BJ (cell line): ENCODE measurements at regions not wholly inside any gene's neighbourhood (a gene's known extent, or its start where the extent isn't known, plus 50 kb on each side); places are given as distances from the start of the nearest gene placed in this dataset.

Experiments used
- CTCF ChIA-PET: fragments of 350-600 bp; formaldehyde crosslinking; extraction: SDS; loops from one replicate; lab custom pipeline; 2021; ENCODE audit warnings: antibody characterized with exemption, inconsistent platforms; lab: Yijun Ruan, JAX
- POLR2A ChIA-PET: fragments of 300-600 bp; sonication (Branson Sonifier 250); formaldehyde crosslinking; extraction: SDS; loops from one replicate; lab custom pipeline; 2021; ENCODE audit warnings: antibody characterized with exemption; lab: Charles Lee
- DNase-seq: peaks from one replicate; pipeline ENCODE4 v3.0.0-alpha.2; 2011; ENCODE audit warnings: low read depth
- H3K27me3 ChIP-seq: 2 replicates; pipeline ENCODE4 v1.6.0; 2011; ENCODE audit warnings: low read length; ENCODE audit not compliant: control insufficient read depth, insufficient read depth
- H3K36me3 ChIP-seq: 2 replicates; pipeline ENCODE4 v1.5.1; 2011; ENCODE audit warnings: low read length; ENCODE audit not compliant: control insufficient read depth, insufficient read depth
- H3K4me3 ChIP-seq: 2 replicates; pipeline ENCODE4 v1.5.1; 2011; ENCODE audit warnings: low read depth, mild to moderate bottlenecking, control low read depth, low read length
- TF ChIP-seq, protein P1 (sequence below): IDR thresholded peaks from 2 replicates; pipeline ENCODE4 v1.5.1; 2011; ENCODE audit warnings: low read depth, mild to moderate bottlenecking, control low read depth, inconsistent platforms, low read length, moderate library complexity; ENCODE audit not compliant: insufficient read depth

DNA sequence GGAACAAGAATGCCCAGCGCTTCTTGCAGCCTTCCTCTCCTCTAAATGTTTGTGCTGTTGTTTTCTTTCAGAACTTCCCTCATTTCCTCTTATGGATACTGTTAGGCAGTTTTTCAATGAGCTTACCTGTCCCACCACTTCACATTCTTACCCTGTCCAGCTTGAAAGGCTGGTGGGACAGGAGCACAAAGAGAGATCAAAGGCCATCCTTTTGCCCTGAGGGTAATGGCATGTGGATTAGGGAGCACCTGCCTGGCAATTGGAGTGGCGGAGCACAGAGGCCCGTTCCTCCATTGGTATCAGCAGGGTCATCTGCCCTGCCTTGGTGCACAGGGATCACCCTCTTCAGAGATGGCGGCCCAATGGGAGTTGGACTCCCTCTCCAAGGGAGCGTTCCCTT is 170.1 kb upstream of the UBE3A start:
- H3K4me3 ChIP-seq: no peak overlapping the region

DNA sequence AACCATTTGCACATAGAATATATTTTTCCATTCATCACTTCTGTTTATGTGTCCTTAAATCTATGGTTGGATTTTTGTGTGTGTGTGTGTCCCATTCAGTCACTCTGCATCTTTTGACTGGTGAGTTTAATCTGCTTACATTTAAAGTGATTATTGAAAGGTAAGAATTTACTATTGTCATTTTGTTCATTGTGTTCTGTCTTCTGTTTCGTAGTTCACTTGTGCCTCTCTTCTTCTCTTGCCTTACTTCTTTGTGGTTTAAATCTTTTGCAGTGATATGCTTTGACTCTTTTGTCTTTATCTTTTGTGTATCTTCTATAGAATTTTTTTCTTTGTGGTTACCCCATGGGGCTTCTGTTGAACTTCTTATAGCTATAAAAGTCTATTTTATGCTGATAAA is 166.3 kb upstream of the UBE3A start:
- TF ChIP-seq, protein P1, sequence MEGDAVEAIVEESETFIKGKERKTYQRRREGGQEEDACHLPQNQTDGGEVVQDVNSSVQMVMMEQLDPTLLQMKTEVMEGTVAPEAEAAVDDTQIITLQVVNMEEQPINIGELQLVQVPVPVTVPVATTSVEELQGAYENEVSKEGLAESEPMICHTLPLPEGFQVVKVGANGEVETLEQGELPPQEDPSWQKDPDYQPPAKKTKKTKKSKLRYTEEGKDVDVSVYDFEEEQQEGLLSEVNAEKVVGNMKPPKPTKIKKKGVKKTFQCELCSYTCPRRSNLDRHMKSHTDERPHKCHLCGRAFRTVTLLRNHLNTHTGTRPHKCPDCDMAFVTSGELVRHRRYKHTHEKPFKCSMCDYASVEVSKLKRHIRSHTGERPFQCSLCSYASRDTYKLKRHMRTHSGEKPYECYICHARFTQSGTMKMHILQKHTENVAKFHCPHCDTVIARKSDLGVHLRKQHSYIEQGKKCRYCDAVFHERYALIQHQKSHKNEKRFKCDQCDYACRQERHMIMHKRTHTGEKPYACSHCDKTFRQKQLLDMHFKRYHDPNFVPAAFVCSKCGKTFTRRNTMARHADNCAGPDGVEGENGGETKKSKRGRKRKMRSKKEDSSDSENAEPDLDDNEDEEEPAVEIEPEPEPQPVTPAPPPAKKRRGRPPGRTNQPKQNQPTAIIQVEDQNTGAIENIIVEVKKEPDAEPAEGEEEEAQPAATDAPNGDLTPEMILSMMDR: no peak
- Histone ChIP-seq H3K36me3 (no peaks in the 10 kb centered on the region), H3K27me3 (no peaks in the 10 kb centered on the region), H3K4me3 (no peak overlapping the region)
- ChIA-PET CTCF (no interaction called here), POLR2A (no interaction called here)
- no peak for DNase-seq

More for the DNA sequence above, 170.1 kb upstream of the UBE3A start:
- H3K36me3 ChIP-seq: no peaks in the 10 kb centered on the region
- ChIA-PET CTCF (no interaction called here), POLR2A (no interaction called here)
- TF ChIP-seq, protein P1: no peak
- H3K27me3 ChIP-seq: no peaks in the 10 kb centered on the region
- no peak for DNase-seq

DNA sequence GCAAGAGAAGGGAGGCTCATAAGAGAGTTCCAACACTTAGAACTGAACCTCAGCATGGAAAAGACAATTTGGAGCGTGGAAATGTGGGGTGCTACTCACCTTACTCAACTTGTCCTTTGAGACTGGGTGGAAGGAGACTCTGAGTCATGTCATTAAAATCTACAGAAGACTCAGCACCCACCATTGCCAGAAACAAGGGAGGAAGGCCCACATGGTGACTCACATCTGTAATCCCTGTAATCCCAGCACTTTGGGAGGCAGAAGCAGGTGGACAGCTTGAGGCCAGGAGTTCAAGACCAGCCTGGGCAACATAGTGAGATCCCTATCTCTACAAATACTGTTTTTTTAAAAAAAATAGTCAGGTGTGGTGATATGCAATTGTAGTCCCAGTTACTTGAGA is 161.9 kb upstream of the UBE3A start:
- DNase-seq: no peak
- ChIA-PET POLR2A (no interaction called here), CTCF (no interaction called here)
- TF ChIP-seq, protein P1: no peak
- Histone ChIP-seq H3K4me3 (no peak overlapping the region), H3K36me3 (no peaks in the 10 kb centered on the region), H3K27me3 (no peaks in the 10 kb centered on the region)

DNA sequence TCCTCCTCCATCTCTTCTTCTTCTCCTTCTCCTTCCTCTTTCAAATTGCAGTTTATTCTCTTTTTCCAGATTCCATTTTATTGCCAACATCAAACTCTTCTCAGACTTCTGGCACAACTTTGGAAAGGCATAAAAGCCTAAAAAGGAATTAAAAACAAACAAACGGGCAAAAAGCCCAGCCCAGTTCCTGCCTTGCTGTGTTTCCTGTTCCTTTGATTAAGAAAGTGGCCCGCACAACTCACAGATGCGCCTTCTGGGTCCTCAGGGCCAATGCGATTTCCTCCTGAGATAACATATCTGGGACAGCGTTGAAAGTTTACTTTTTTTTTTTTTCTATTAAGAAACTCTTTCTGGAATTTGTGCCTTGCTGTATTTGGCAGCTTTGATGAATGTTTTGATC is 158.7 kb upstream of the UBE3A start:
- ChIA-PET POLR2A (no interaction called here), CTCF (no interaction called here)
- no peaks in the 10 kb centered on the region for H3K36me3 ChIP-seq
- DNase-seq: no peak
- TF ChIP-seq, protein P1: no peak
- H3K4me3 ChIP-seq: no peak overlapping the region
- H3K27me3 ChIP-seq: no peaks in the 10 kb centered on the region

DNA sequence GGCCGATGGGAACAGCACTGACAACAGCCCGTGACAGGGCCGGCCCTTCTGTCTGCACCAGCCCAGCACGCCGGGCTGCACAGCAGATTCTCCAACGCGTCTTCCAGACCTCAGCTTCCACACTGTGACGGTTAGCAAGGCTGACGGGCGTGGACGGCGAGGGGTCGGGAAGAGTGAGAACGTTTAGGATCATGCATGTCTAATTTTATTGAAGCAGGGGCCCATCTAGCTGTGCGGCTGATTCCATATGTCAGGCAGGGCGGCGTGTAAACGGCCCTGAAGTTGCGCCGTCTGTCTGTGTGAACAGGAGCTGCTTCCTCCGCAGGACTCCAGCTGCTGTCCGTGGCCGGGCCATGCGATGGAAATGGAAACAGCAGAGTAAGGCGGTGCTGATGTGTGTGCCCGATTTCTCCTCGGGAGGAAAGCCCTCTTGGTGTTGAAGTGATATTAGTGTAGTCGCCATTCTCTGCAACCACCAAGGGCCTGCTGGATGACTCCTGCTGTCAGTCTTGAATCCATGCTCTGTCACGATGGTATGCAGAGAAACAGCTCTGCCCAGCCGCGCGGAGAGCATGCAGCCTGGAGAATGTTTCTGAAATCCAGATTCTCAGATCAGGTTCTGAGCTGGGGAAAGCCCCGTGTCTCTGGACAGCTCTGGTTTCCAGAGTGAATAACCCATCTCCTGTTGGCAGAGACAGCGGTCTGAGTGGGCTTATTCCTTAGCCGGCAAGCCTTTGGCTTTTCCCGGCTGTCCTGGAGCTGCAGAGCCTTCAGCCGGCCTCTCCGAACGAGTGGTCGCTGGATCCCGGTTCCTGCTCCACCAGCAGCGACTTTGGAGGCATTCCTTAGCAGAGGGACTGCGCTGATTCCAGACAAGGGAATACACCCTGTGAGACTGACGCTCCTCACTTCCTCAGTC is 158.1 kb upstream of the UBE3A start:
- H3K36me3 ChIP-seq: no peaks in the 10 kb centered on the region
- TF ChIP-seq, protein P1: no peak
- no peak overlapping the region; the same call in 1 of the 2 replicates for H3K4me3 ChIP-seq
- ChIA-PET POLR2A (no interaction called here), CTCF (no interaction called here)
- no peaks in the 10 kb centered on the region for H3K27me3 ChIP-seq
- DNase-seq: no peak
